H1 (cell line): ENCODE measurements at regions not wholly inside any gene's neighbourhood (a gene's known extent, or its start where the extent isn't known, plus 50 kb on each side); places are given as distances from the start of the nearest gene placed in this dataset.

ENCODE experiments used
- CBX5 ChIP-seq: fragments of 300-800, 300-1000 bp; sonication (generic); IDR thresholded peaks from 2 replicates; pipeline ENCODE4 v1.7.1; 2016; ENCODE audit warnings: antibody characterized with exemption, low read length, low read depth
- KDM4A ChIP-seq: IDR thresholded peaks from one replicate; pipeline ENCODE4 v1.7.1; 2012; ENCODE audit warnings: low read depth, mild to moderate bottlenecking, moderate library complexity, low read length, inconsistent platforms; ENCODE audit not compliant: severe bottlenecking
- RNF2 ChIP-seq: fragments of 200-900, 300-1000 bp; sonication (generic); IDR thresholded peaks from 2 replicates; pipeline ENCODE4 v1.7.1; 2016; ENCODE audit warnings: borderline replicate concordance, low read depth, mild to moderate bottlenecking, antibody characterized with exemption, low read length; ENCODE audit not compliant: poor library complexity, severe bottlenecking; ENCODE audit errors: missing control alignments
- SAP30 ChIP-seq: fragments of 300-600 bp; sonication (generic); IDR thresholded peaks from 2 replicates; pipeline ENCODE4 v1.7.1; 2012; ENCODE audit warnings: low read length, moderate library complexity, mild to moderate bottlenecking, inconsistent platforms; ENCODE audit not compliant: insufficient read depth, insufficient replicate concordance
- TF ChIP-seq, protein P1 (sequence below): fragments of 300-600 bp; sonication (generic); IDR thresholded peaks from 2 replicates; pipeline ENCODE4 v1.7.1; 2012; ENCODE audit warnings: low read length, moderate library complexity, mild to moderate bottlenecking, inconsistent platforms; ENCODE audit not compliant: insufficient replicate concordance

- TF ChIP-seq, protein P1, sequence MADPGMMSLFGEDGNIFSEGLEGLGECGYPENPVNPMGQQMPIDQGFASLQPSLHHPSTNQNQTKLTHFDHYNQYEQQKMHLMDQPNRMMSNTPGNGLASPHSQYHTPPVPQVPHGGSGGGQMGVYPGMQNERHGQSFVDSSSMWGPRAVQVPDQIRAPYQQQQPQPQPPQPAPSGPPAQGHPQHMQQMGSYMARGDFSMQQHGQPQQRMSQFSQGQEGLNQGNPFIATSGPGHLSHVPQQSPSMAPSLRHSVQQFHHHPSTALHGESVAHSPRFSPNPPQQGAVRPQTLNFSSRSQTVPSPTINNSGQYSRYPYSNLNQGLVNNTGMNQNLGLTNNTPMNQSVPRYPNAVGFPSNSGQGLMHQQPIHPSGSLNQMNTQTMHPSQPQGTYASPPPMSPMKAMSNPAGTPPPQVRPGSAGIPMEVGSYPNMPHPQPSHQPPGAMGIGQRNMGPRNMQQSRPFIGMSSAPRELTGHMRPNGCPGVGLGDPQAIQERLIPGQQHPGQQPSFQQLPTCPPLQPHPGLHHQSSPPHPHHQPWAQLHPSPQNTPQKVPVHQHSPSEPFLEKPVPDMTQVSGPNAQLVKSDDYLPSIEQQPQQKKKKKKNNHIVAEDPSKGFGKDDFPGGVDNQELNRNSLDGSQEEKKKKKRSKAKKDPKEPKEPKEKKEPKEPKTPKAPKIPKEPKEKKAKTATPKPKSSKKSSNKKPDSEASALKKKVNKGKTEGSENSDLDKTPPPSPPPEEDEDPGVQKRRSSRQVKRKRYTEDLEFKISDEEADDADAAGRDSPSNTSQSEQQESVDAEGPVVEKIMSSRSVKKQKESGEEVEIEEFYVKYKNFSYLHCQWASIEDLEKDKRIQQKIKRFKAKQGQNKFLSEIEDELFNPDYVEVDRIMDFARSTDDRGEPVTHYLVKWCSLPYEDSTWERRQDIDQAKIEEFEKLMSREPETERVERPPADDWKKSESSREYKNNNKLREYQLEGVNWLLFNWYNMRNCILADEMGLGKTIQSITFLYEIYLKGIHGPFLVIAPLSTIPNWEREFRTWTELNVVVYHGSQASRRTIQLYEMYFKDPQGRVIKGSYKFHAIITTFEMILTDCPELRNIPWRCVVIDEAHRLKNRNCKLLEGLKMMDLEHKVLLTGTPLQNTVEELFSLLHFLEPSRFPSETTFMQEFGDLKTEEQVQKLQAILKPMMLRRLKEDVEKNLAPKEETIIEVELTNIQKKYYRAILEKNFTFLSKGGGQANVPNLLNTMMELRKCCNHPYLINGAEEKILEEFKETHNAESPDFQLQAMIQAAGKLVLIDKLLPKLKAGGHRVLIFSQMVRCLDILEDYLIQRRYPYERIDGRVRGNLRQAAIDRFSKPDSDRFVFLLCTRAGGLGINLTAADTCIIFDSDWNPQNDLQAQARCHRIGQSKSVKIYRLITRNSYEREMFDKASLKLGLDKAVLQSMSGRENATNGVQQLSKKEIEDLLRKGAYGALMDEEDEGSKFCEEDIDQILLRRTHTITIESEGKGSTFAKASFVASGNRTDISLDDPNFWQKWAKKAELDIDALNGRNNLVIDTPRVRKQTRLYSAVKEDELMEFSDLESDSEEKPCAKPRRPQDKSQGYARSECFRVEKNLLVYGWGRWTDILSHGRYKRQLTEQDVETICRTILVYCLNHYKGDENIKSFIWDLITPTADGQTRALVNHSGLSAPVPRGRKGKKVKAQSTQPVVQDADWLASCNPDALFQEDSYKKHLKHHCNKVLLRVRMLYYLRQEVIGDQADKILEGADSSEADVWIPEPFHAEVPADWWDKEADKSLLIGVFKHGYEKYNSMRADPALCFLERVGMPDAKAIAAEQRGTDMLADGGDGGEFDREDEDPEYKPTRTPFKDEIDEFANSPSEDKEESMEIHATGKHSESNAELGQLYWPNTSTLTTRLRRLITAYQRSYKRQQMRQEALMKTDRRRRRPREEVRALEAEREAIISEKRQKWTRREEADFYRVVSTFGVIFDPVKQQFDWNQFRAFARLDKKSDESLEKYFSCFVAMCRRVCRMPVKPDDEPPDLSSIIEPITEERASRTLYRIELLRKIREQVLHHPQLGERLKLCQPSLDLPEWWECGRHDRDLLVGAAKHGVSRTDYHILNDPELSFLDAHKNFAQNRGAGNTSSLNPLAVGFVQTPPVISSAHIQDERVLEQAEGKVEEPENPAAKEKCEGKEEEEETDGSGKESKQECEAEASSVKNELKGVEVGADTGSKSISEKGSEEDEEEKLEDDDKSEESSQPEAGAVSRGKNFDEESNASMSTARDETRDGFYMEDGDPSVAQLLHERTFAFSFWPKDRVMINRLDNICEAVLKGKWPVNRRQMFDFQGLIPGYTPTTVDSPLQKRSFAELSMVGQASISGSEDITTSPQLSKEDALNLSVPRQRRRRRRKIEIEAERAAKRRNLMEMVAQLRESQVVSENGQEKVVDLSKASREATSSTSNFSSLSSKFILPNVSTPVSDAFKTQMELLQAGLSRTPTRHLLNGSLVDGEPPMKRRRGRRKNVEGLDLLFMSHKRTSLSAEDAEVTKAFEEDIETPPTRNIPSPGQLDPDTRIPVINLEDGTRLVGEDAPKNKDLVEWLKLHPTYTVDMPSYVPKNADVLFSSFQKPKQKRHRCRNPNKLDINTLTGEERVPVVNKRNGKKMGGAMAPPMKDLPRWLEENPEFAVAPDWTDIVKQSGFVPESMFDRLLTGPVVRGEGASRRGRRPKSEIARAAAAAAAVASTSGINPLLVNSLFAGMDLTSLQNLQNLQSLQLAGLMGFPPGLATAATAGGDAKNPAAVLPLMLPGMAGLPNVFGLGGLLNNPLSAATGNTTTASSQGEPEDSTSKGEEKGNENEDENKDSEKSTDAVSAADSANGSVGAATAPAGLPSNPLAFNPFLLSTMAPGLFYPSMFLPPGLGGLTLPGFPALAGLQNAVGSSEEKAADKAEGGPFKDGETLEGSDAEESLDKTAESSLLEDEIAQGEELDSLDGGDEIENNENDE, result no peak
- TF ChIP-seq RNF2, result no peak
- TF ChIP-seq SAP30, result no peak
- no peak for TF ChIP-seq KDM4A
- no peak for TF ChIP-seq CBX5
Observed at GRCh38 chr12:42767326-42767954, 177.9 kb upstream of the PRICKLE1 start (continued).
